HS-27A (cell line): ENCODE measurements at regions not wholly inside any gene's neighbourhood (a gene's known extent, or its start where the extent isn't known, plus 50 kb on each side); places are given as distances from the start of the nearest gene placed in this dataset.

Source experiments
- DNase-seq: peaks from one replicate; pipeline ENCODE4 v3.0.0-alpha.2; 2012; ENCODE audit warnings: low read depth, missing footprints

DNA sequence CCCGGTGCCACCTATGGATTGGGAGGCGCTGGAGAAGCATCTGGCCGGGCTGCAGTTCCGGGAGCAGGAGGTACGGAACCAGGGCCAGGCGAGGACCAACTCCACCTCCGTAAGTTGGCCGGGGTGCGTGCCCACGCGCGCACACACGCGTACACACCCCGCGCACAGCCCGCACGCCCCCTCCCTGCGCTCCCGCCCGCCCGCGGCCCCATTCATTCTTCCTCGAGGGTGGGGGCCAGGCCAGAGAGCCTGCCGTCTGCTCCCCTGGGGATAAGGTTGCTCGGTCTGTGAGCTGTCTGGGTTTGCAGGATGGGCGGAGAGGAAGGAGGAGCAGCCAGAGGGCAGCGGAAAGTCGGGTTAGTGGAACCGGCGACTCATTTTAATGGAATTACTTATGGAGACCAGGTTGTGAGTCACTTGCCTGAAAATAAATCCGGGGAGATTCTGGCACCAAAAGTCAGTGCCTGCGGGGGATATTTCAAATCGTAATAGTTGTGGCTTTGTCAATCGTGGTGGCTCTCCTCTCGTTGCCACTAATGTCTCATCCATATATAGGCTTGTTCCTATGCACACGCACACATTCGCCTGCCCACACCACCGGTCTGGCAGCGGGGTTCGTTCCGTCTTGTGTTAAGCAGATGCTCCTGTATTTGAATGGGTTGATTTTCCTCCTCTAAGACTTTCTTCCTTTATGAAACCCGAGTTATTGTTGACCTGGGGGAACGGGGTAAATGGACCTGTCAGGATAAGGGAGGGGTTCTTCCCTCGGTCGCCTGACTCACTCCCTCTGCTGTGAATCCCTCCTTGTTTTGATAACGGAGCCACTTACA, 223.4 kb upstream of the IL12A start:
- DNase-seq, result peak; percentile 97

- DNase-seq, result no peak
These were observed 222.8 kb upstream of the IL12A start for GRCh38 chr3:159765860-159766294.

- DNase-seq, result no peak
These were observed 222.0 kb upstream of the IL12A start for GRCh38 chr3:159766563-159767185.

DNA sequence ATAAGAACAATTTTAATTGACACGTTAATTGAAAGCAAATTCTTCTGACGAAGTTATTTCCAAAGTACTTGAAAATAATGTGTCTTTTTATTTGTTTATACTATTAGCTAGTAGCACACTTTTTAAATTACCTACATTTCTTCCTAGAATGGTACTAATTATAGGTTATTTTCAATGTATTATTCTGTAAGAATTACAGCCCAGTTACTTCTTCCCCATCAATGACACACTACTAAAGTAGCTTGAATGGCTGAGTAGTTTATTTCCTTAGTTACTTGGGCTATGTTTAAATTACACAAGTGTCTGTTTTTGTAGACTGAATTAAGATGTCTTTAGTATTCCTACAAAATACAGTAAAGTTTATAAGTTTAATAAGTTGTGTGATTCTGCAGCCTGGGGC, 217.6 kb upstream of the IL12A start:
- no peak for DNase-seq

- DNase-seq, result no peak
These were observed 216.6 kb upstream of the IL12A start for GRCh38 chr3:159771865-159772611.

GRCh38 chr3:159773706-159774105, 214.9 kb upstream of the IL12A start:
- no peak for DNase-seq

DNA sequence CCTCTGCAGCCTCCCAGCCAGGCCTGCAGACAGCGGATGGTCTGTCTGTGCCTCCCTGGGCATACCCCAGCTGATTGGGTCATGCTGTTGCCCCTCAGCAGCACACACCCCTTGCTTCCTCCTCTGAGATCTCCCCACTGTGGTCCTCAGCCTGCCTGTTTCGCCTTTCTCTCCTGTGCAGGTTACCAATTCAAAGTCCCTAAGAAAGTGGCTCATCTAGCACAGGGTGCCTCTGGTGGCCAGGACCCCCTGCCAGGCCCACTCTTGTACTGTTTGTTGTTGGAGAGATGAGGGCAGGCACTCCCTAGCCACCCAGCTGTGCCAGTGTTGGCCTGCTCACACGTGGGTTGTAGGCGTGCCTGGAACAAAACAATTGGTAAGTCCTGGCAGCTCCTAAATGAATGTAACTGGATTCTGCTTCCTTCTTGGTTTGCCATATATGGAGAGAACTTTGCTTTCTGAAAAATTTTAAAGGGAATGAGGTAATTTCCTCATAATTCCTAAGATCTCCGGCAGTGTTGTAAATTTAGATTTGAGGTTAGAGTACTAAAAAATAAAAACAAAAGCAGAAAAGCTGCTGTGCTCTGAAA, 213.2 kb upstream of the IL12A start:
- DNase-seq, result no peak

- no peak for DNase-seq
These were observed 211.9 kb upstream of the IL12A start for GRCh38 chr3:159776779-159777178.

DNA sequence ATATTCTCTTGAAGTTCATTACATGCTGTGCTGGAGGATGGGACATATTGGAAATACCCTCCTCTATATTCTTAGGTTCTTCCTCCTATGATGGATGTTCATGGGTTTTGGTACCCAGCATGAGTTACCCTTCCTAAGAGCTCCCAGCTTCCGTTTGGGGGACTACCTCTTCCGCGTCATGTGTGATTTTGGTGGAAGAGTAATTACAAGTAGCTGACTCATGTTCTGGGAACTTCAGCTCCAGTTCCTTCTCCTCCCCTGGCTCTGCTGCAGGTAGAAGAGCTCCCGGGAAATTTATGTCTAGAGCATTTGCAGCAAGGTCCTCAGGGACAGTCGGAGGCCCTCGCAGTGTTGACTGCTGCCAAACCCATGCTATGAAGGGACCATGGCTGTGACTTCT, 208.8 kb upstream of the IL12A start:
- no peak for DNase-seq

GRCh38 chr3:159781867-159782266, 206.8 kb upstream of the IL12A start:
- no peak for DNase-seq

DNA sequence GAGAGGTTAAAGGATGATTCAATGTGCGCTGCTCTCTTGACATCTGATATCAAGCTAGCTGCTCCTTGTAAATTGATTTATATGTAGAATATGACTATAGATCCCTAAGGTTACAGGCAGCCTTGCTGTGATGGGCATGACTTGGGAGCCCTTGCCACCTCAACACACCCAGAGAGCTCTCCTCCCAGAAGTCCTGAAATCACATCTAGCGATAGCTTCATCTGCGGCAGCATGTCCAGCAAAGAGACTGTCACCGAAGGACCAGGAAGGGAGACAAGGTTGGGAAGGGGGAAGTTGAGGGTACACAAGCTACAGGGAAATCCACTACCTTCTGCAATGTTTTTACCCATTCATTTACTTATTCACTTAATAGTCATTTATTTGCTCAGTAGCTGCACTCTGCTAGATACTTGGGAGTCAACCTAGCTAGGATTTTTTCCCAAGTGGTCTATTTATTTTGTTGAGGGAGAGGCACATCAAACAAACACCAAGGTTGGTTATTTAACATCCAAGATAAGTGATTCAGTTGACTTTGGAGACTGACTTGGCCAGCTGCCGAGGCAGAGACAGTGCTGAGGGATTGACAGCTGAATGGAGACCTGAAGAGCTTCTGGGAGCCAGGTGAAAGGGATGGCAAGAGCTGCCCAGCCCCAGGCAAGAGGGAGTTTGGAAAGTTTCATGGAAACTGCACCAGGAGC, 205.8 kb upstream of the IL12A start:
- DNase-seq, result no peak

DNA sequence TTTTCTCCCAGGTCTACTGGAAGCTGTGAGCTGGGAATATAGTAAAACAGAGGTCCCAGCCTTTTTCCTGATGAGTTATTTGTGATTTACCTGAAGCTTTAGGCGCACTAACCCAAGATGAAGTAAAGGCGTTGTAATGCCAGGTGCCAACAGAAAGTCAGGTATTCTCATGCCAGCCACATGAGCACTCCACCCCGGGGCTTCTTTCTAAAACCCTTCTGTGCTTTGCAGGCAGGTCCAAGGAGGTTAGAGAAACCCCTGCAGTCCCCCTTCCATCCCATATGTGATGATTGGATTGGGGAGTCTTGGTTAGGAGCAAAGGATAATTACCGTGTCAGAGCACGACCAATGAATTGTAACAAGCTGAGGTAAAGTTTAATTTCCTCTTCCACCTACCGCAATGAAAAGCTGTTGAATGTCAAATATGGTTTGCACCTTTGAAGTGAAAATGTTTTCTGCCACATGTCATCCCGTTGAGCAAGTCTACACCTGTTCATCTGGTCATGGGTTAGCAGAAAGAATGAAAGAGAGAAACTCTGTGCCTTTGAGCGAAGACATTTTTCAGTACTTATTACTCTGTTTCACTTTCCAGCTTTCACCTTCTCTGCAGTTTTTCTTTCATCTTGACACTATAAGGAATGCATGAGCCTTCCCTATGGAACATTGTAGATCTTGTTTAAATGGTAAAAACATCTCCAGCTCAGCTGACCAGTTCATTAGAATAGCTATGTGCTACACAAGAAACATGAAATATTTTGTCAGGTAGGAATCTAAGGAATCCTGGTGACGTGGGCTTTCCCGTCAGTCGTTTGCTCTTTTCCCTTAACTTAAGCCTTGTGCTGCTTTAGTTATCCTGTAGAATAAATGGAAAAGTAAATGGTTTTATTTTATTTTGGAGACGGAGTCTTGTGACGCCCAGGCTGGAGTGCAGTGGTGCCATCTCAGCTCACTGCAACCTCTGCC, 204.6 kb upstream of the IL12A start:
- DNase-seq, result no peak

GRCh38 chr3:159785273-159785708, 203.3 kb upstream of the IL12A start:
- no peak for DNase-seq

DNA sequence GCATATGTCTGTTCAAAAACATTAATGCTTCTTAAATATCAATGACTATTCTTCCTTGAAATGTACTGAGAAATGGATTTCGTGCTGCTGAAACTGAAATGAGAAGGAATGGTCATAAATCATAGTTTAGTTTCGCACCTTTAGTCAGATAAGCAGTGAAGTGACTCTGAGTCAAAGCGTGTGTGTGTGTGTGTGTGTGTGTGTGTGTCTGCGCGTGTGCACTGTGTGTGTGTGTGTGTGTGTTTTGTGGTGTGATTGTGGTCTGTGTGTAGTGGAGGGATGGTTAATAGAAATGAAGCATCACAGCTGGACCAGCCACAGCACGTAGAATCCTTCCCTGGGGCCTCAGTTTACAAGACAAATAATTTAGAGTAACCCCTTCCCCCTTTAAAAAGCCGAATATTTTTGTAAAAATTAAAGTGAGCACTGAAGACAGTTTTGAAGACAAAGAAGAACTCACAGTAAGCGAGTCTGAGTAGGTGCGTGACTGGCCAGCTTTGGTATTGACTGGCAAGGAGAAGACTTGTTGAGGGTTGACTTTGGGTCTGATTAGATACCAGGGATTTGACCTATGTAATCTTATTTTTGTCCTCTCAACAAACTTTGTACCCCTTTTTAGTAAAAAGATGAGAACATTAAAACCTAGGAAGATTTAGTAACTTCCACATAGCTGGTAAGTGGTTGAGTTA, 202.0 kb upstream of the IL12A start:
- no peak for DNase-seq

DNA sequence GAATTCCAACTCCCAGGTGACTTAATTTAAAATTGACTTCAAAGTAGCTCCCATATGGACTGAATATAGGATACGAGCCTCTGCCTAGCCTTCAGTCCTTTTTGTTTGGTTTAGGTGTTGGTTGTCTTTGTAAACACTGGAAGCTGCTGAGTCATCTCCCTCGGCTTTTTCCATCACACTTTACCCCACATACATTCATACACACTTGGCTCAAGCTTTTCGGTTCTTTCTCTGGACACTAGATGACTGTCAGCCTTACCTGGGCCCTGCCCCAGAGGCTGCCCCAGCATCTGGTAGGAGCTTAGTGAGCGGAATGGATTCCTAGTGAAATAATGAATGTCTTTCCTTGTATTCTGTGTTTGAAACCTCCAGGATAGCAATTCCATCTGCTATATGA, 201.5 kb upstream of the IL12A start:
- DNase-seq, result no peak

- DNase-seq, result peak; percentile 85
These were observed 200.8 kb upstream of the IL12A start for GRCh38 chr3:159787794-159788205.

DNA sequence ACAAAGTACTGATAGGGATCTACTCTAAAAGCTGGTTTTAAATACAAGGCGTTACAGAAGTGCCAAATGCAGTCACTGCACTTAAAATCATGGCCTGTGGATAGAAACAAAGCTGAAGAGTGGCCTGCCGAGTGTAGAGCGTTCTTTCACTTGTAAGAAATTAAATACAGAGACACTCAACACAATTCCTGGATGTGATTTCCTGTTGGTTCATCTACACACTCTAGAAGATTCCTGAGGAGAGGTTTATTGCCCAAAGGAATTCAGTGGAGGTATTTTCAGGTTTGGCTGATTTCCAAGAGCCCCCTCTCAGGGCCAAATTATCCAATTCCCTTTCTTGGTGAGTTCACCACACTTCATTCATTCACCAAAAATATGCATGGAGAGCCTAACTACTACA, 200.3 kb upstream of the IL12A start:
- no peak for DNase-seq

DNA sequence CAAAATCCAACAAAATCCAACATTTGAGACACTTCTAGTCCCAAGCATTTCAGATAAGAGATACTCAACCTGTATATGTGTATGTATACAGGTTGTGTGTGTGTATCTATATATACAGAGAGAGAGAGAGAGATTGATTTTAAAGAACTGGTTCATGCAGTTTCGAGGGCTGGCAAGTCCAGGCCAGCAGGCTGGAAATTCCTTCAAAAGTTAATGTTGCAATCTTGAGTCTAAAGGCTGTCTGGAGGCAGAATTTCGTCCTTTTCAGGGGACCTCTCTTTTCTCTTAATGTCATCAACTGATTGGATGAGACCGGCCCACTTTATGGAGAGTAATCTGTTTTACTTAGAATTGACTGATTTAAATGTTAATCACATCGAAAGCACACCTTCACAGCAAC, 199.6 kb upstream of the IL12A start:
- no peak for DNase-seq

GRCh38 chr3:159789742-159790635, 198.6 kb upstream of the IL12A start:
- no peak for DNase-seq
